NCI-H69 (cell line): ENCODE measurements at regions not wholly inside any gene's neighbourhood (a gene's known extent, or its start where the extent isn't known, plus 50 kb on each side); places are given as distances from the start of the nearest gene placed in this dataset.
"Not testable (repeated sequence)": the region's sequence is repeated elsewhere in the genome, so short reads cannot be mapped to it uniquely, and the experiment has no call there.

Experiments used
- DNase-seq: peaks from one replicate; lab custom pipeline; 2025; lab: John Stamatoyannopoulos, UW

- no peak for DNase-seq
Measured at GRCh38 chr6:11407414-11407813, 130.1 kb upstream of the TMEM170B start.

GRCh38 chr6:11404838-11405237, 132.7 kb upstream of the TMEM170B start:
- DNase-seq: no peak

- DNase-seq: no peak
Measured at GRCh38 chr6:11404081-11404480, 133.5 kb upstream of the TMEM170B start.

- no peak for DNase-seq
Measured at GRCh38 chr6:11403035-11403601, 134.4 kb upstream of the TMEM170B start.

GRCh38 chr6:11402581-11402980, 135.0 kb upstream of the TMEM170B start:
- not testable (repeated sequence) for DNase-seq

- not testable (repeated sequence) for DNase-seq
Measured at GRCh38 chr6:11401954-11402353, 135.6 kb upstream of the TMEM170B start.

GRCh38 chr6:11398451-11399326, 138.9 kb upstream of the TMEM170B start:
- no peak for DNase-seq

- DNase-seq: no peak
Measured at GRCh38 chr6:11397622-11398450, 139.7 kb upstream of the TMEM170B start.

GRCh38 chr6:11396860-11397259, 140.7 kb upstream of the TMEM170B start:
- no peak for DNase-seq

GRCh38 chr6:11393713-11394627, 143.6 kb upstream of the TMEM170B start:
- DNase-seq: no peak

- DNase-seq: peak; percentile 5
Measured at GRCh38 chr6:11392778-11393507, 144.6 kb upstream of the TMEM170B start.

- DNase-seq: no peak
Measured at GRCh38 chr6:11391934-11392777, 145.4 kb upstream of the TMEM170B start.

GRCh38 chr6:11389977-11390376, 147.6 kb upstream of the TMEM170B start:
- no peak for DNase-seq

- no peak for DNase-seq
Measured at GRCh38 chr6:11388983-11389944, 148.3 kb upstream of the TMEM170B start.

GRCh38 chr6:11387707-11388430, 149.7 kb upstream of the TMEM170B start:
- DNase-seq: no peak

GRCh38 chr6:11386726-11387125, 150.8 kb upstream of the TMEM170B start:
- no peak for DNase-seq

GRCh38 chr6:11386323-11386722, 151.2 kb upstream of the TMEM170B start:
- DNase-seq: no peak
